Ascending aorta (tissue), 2 donors: ENCODE measurements at regions not wholly inside any gene's neighbourhood (a gene's known extent, or its start where the extent isn't known, plus 50 kb on each side); places are given as distances from the start of the nearest gene placed in this dataset.

Experiments used
- DNase-seq, 2 donors: peaks; one replicate each; pipeline ENCODE4 v3.0.0-alpha.2; 2019; ENCODE audit warnings: low spot score in 2 of 2
- H3K27ac ChIP-seq, 2 donors: fragments of 200-600 bp; sonication (generic); one replicate each; pipeline ENCODE4 v1.5.1; 2016 to 2017; ENCODE audit warnings: mild to moderate bottlenecking in 1 of 2
- H3K27me3 ChIP-seq: fragments of 200-600 bp; sonication (generic); one replicate; pipeline ENCODE4 v1.5.1; 2017
- H3K36me3 ChIP-seq, 2 donors: fragments of 200-600 bp; sonication (generic); one replicate each; pipeline ENCODE4 v1.5.1; 2016
- H3K4me1 ChIP-seq, 2 donors: fragments of 200-600 bp; sonication (generic); one replicate each; pipeline ENCODE4 v1.5.1; 2016 to 2017; ENCODE audit warnings: mild to moderate bottlenecking in 1 of 2
- H3K4me3 ChIP-seq, 2 donors: fragments of 200-600 bp; sonication (generic); one replicate each; pipeline ENCODE4 v1.5.1; 2016 to 2017; ENCODE audit warnings: mild to moderate bottlenecking in 1 of 2
- H3K9me3 ChIP-seq, 2 donors: fragments of 200-600 bp; sonication (generic); one replicate each; pipeline ENCODE4 v1.5.1; 2016
- CTCF ChIP-seq, 3 experiments: fragments of 200-600 bp in 2 of 3; fragments of 450-650 bp in 1 of 3; sonication (generic) in 2 of 3; IDR thresholded peaks; one replicate each; pipeline ENCODE4 v1.5.1; 2016 to 2019; ENCODE audit warnings: antibody characterized with exemption in 3 of 3, mild to moderate bottlenecking in 1 of 3, moderate library complexity in 1 of 3
- intact Hi-C: fragments of 100-400 bp; cut with DNase I; formaldehyde crosslinking; loops from one replicate; pipeline ENCODE4 v1.15.1; 2023

DNA sequence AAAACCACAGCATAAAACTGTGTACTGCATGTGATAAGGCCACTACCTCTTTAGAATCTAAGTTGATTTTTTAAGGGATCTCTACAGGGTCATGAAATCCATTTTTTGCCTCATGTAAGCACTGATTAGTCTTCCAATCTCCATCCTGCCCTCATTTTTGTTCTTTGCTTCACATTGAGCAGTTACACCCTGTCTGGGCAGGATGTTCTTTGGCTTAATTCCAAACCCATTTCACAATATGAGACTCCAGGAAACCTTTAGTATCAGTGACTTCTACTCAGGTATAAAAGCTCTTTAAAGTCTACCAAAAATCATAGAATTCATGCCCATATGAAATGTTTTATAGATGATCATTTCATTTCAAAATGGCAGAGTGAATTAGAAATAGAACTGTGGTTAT lies 592.6 kb downstream of the TBC1D4 start:
- Histone ChIP-seq H3K36me3 (no peaks in the 10 kb centered on the region), H3K4me1 (no peaks in the 10 kb centered on the region), H3K27ac (no peak overlapping the region), H3K4me3 (no peak overlapping the region), H3K9me3 (no peaks in the 10 kb centered on the region), H3K27me3 (no peaks in the 10 kb centered on the region)
- DNase-seq, result no peak
- intact Hi-C loops, result no loop called here
- TF ChIP-seq CTCF (IDR thresholded peaks at IDR 0.05), result no peak

GRCh38 chr13:74886502-74886901 lies 595.5 kb downstream of the TBC1D4 start:
- no peaks in the 10 kb centered on the region for H3K36me3 ChIP-seq
- no peak overlapping the region for H3K4me3 ChIP-seq
- no peak for DNase-seq
- no peaks in the 10 kb centered on the region for H3K9me3 ChIP-seq
- intact Hi-C loops, result no loop called here
- H3K27me3 ChIP-seq, result no peaks in the 10 kb centered on the region
- no peaks in the 10 kb centered on the region for H3K4me1 ChIP-seq
- no peak for TF ChIP-seq CTCF (IDR thresholded peaks at IDR 0.05)
- no peak overlapping the region for H3K27ac ChIP-seq

DNA sequence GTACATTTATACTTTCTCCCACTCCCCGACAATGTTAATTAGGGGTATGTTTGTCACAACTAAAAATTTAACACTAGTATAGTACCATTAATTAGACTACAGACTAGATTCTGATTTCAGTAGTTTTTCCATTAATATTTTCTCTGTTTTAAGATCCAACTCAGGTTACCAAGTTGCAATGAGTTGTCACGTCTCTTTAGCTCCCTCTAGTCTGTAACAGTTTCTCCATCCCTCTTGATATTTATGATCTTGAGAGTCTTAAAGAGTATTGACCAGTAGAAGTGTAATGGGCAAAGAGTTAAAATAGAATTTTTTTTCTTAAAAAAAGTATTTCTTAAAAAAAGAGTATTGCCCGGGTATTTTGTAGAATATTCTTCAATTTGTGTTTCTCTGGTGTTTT lies 598.1 kb downstream of the TBC1D4 start:
- Histone ChIP-seq H3K4me1 (no peaks in the 10 kb centered on the region), H3K9me3 (peaks cover 0 to 6% of the 10 kb centered on the region in 2 donors), H3K4me3 (no peak overlapping the region), H3K36me3 (no peaks in the 10 kb centered on the region), H3K27me3 (no peaks in the 10 kb centered on the region), H3K27ac (no peak overlapping the region)
- no peak for DNase-seq
- intact Hi-C loops, result no loop called here
- no peak for TF ChIP-seq CTCF (IDR thresholded peaks at IDR 0.05)

DNA sequence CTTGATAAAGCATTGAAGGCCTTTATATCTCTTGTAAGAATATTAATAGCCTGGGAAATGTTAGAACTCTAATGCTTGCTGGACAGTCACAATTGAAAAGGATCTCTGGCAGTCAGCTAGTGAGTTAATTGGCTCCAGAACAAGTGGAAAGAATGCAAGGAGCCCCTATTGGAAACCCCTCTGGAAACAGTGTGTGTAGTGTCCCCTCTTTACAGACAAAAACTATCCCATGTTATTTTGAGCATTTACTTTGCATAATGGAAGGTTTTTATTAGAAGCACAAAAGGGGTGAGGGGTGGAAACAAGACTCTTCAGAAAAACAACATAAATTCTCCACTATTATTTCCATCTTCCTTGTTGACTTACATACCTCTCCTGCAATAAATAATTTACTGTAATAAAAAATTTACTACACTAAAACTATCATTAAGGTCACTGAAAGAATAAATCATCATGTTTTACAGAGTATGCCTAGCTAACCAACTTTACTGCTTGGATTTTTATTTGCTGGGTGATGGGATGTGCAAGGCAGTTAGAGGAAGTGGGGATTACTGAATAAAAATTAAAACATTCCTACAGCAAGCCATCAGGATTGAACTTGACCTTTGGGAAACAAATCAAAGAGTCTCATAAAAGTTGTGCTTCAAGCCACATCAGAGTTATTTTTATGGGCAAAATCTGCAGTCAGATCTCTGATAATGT lies 610.4 kb downstream of the TBC1D4 start:
- no peaks in the 10 kb centered on the region for H3K4me1 ChIP-seq
- H3K4me3 ChIP-seq, result no peak overlapping the region

GRCh38 chr13:74870865-74871264 lies 611.1 kb downstream of the TBC1D4 start:
- H3K27me3 ChIP-seq, result no peaks in the 10 kb centered on the region
- intact Hi-C loops, result no loop called here

More for the DNA sequence above, 610.4 kb downstream of the TBC1D4 start:
- no peak for DNase-seq
- no peak for TF ChIP-seq CTCF (IDR thresholded peaks at IDR 0.05)
- no peak overlapping the region for H3K27ac ChIP-seq
- no peaks in the 10 kb centered on the region for H3K9me3 ChIP-seq
- no peaks in the 10 kb centered on the region for H3K36me3 ChIP-seq
- intact Hi-C loops, result no loop called here
- no peaks in the 10 kb centered on the region for H3K27me3 ChIP-seq

More at GRCh38 chr13:74870865-74871264, 611.1 kb downstream of the TBC1D4 start:
- Histone ChIP-seq H3K27ac (no peak overlapping the region), H3K36me3 (no peaks in the 10 kb centered on the region), H3K9me3 (no peaks in the 10 kb centered on the region), H3K4me3 (no peak overlapping the region), H3K4me1 (no peaks in the 10 kb centered on the region)
- no peak for DNase-seq
- no peak for TF ChIP-seq CTCF (IDR thresholded peaks at IDR 0.05)
